Mammary epithelial cell (primary cell): ENCODE measurements at regions not wholly inside any gene's neighbourhood (a gene's known extent, or its start where the extent isn't known, plus 50 kb on each side); places are given as distances from the start of the nearest gene placed in this dataset.

Experiments used
- EZH2 ChIP-seq: IDR thresholded peaks from 2 replicates; pipeline ENCODE4 v1.6.1; 2012; ENCODE audit warnings: low read length, inconsistent platforms, borderline replicate concordance
- TF ChIP-seq, protein P1 (sequence below), 2 donors: IDR thresholded peaks in 1 of 2; conservative IDR thresholded peaks in 1 of 2; 2 replicates each; pipeline ENCODE4 v1.5.1; 2011 to 2012; ENCODE audit warnings: inconsistent platforms in 2 of 2, low read length in 2 of 2, mild to moderate bottlenecking in 2 of 2, control low read depth in 1 of 2, low read depth in 1 of 2; ENCODE audit not compliant: insufficient read depth in 1 of 2; ENCODE audit errors: extremely low read depth in 1 of 2

DNA sequence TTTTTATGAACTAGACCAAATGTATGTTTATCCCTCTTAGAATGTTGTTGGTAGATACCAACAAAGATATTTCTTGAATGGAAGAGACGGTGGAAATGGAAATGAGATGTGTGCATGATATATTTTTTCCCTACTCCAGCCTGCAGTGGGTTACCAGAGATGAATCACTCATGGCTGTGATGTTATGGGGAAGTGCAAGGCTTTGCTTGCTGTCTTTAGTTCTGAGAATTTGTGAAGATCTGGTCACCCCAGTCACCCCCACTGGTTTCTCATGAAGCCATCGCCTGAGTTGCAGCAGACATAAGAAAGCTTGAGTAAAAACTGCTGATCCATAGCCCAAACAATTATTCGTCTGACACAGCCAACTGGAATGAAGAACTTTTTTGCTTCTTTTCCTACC lies 78.1 kb upstream of the EOMES start:
- TF ChIP-seq EZH2 = no peak
- TF ChIP-seq, protein P1, sequence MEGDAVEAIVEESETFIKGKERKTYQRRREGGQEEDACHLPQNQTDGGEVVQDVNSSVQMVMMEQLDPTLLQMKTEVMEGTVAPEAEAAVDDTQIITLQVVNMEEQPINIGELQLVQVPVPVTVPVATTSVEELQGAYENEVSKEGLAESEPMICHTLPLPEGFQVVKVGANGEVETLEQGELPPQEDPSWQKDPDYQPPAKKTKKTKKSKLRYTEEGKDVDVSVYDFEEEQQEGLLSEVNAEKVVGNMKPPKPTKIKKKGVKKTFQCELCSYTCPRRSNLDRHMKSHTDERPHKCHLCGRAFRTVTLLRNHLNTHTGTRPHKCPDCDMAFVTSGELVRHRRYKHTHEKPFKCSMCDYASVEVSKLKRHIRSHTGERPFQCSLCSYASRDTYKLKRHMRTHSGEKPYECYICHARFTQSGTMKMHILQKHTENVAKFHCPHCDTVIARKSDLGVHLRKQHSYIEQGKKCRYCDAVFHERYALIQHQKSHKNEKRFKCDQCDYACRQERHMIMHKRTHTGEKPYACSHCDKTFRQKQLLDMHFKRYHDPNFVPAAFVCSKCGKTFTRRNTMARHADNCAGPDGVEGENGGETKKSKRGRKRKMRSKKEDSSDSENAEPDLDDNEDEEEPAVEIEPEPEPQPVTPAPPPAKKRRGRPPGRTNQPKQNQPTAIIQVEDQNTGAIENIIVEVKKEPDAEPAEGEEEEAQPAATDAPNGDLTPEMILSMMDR (conservative IDR thresholded peaks at IDR 0.05 in 1 of 2, IDR thresholded peaks at IDR 0.05 in 1 of 2; ENCODE audit: extremely low read depth in 1 of 2, insufficient read depth in 1 of 2, low read depth in 1 of 2, low read length in 2 of 2) = no peak
